ENCODE measurements at regions not wholly inside any gene's neighbourhood (a gene's known extent, or its start where the extent isn't known, plus 50 kb on each side); places are given as distances from the start of the nearest gene placed in this dataset.

DNA sequence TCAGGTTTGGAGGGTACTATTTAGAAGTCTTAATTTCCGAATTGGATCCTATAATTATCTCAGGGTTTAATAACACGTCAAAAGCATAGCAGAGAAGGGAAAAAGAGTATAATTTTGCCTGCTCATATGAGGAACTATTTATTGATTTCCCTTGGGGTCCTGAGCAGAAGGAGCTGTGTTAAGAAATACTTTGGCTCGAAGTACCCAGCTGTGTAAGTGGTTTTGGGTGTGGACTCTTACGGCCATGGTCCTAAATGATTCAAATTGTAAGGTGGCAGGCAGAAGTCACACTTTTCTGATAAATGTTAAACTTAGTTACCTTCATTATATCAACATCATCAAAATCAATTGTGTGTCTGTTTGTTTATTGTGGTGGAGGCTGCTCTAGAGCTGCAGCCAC is 190.4 kb downstream of the MTRR start:
- no peaks in the 10 kb centered on the region for H3K36me3 Mint-ChIP-seq
- H3K4me3 Mint-ChIP-seq, result no peak overlapping the region
- ATAC-seq (no peak), DNase-seq (no peak)
- H3K9me3 Mint-ChIP-seq, result no peaks in the 10 kb centered on the region
- POLR2A ChIA-PET, result no interaction called here
- peaks cover 0 to 13% (median 0%) of the 10 kb centered on the region in 5 donors for H3K27me3 Mint-ChIP-seq
- H3K4me1 Mint-ChIP-seq, result no peaks in the 10 kb centered on the region
- no peak overlapping the region for H3K27ac Mint-ChIP-seq

DNA sequence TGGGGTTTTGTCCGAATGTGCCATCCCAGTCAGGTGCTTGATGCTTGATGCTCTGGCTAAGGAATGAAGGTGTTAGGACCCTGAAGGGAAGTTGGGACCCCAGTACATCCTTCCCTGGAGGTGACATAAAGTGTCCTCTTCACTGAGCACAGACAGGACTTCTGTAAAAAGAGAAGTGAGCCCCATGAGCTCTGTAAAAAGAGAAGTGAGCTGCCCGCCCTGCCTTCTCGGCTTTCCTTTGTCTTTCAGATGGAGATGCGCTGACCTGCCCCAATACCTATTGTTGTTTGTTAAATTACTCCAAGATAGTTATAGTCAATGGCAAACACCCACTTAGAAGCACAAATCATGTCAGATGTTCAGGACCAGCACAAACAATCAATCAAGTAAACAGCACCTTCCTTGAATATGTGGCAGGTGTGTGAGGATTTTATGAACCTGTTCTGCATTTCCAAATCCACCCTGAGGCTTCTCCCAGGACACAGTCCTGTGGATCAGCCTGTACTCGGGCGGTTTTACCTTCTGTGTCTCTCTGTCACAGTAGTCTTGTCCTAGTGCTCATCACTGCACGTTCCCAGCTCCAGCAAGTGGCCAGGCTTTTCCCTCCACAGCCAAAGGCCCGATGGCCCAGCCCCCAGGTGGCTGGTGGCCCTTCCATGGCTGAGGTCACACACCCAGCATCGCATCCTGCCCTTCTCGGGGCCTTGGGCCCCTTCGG is 191.4 kb downstream of the MTRR start:
- Mint-ChIP-seq H3K4me3 (no peak overlapping the region), H3K27ac (no peak overlapping the region), H3K9me3 (peaks cover 0 to 2% (median 0%) of the 10 kb centered on the region in 9 donors), H3K27me3 (peaks cover 0 to 13% (median 0%) of the 10 kb centered on the region in 5 donors), H3K36me3 (no peaks in the 10 kb centered on the region), H3K4me1 (no peaks in the 10 kb centered on the region)
- DNase-seq (no peak), ATAC-seq (no peak)
- POLR2A ChIA-PET, result no interaction called here

DNA sequence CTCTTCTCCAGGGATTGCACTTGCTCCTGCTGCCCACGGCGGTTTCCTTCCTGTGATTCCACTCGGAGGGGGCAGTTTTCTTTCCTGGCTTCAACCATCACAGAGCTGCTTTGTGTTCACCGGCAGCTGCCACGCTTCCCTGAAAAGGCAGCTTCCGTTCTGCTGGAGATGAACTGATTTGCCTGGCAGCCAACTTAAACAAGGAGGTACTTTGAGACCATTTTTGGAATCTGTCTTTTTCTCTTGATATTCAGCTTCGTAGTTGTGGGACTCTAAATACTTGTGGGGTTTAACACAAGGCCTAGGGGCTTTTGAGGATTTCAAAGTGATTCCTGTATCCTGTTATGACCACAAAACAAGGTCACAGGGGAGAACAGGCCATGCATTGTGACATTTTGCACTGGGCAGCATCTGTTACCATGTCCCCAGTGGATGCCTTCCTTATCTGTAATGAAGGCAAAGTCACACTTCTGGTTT is 192.0 kb downstream of the MTRR start:
- POLR2A ChIA-PET, result no interaction called here
- peaks cover 0 to 13% (median 0%) of the 10 kb centered on the region in 5 donors for H3K27me3 Mint-ChIP-seq
- no peaks in the 10 kb centered on the region for H3K4me1 Mint-ChIP-seq
- H3K4me3 Mint-ChIP-seq, result no peak overlapping the region
- H3K27ac Mint-ChIP-seq, result no peak overlapping the region
- DNase-seq (no peak), ATAC-seq (no peak)
- no peaks in the 10 kb centered on the region for H3K36me3 Mint-ChIP-seq
- peaks cover 0 to 2% (median 0%) of the 10 kb centered on the region in 9 donors for H3K9me3 Mint-ChIP-seq

DNA sequence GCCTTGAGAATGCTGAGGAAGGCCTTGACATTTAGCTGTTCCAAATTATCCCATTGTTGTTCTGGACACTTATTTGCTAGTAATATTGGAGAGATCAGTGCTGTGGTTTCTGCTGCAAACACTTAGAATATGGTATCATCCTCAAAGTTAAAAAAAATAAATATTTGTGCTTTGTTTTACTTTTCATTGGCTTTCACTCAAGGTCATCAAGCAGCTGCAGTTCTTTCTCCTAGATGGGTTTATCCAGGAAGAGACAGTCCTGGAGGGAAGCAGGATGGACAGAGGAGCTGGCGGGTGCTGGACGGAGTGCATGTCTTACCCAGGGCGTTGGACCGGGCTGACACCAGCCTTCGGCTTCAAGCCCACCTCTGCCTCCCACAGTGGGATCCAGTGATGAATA is 193.6 kb downstream of the MTRR start:
- POLR2A ChIA-PET, result no interaction called here
- Mint-ChIP-seq H3K4me1 (no peaks in the 10 kb centered on the region), H3K27ac (no peak overlapping the region), H3K36me3 (no peaks in the 10 kb centered on the region), H3K9me3 (peaks cover 0 to 2% (median 0%) of the 10 kb centered on the region in 9 donors), H3K27me3 (peaks cover 0 to 13% (median 0%) of the 10 kb centered on the region in 5 donors), H3K4me3 (no peak overlapping the region)
- ATAC-seq (no peak), DNase-seq (no peak)

DNA sequence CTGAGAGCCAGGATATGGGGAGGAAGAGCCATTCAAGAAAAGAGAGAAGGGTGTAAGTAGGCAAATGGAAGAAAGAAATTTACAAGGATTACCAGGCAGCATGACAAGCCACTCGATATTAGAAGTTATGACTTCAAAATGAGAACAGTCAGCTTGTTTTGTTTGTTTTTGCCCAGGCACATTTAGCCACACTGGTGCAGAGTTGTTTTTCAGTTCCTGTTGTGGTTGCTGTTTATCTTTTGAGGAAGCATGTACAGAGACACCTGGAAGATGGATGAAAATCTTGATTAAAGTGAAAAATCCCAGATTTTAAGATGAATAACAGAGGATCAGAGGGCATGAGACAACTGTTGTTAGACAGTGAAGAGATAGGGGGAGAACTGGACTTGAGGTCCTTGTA is 199.1 kb downstream of the MTRR start:
- Mint-ChIP-seq H3K9me3 (peaks cover 0 to 3% (median 0%) of the 10 kb centered on the region in 9 donors), H3K27ac (no peak overlapping the region), H3K27me3 (peaks cover 0 to 5% (median 0%) of the 10 kb centered on the region in 5 donors), H3K36me3 (no peaks in the 10 kb centered on the region), H3K4me3 (no peak overlapping the region), H3K4me1 (no peaks in the 10 kb centered on the region)
- ATAC-seq (no peak), DNase-seq (no peak)
- POLR2A ChIA-PET, result no interaction called here

DNA sequence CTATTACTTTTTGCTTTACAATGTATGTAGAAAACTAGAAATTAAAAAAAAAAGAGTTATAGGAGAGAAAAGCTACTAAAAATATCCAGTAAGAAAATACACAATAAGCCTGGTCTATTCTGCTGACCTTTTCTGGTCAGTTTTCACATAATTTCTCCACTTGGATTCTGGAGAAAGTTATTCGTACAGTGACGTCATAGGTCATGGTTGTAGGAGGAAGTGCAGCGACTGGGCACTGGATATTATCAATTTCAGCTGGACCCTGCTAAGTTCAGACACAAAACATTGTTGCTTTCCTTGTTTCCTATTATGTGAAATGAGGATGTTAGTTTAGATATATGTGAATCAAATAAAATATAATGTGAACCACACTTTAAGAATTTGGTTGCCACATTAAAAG is 201.2 kb downstream of the MTRR start:
- no peaks in the 10 kb centered on the region for H3K27me3 Mint-ChIP-seq
- POLR2A ChIA-PET, result no interaction called here
- no peak for ATAC-seq
- no peak overlapping the region for H3K27ac Mint-ChIP-seq
- H3K4me1 Mint-ChIP-seq, result no peaks in the 10 kb centered on the region
- no peaks in the 10 kb centered on the region for H3K36me3 Mint-ChIP-seq
- H3K9me3 Mint-ChIP-seq, result peaks cover 0 to 3% (median 0%) of the 10 kb centered on the region in 9 donors
- H3K4me3 Mint-ChIP-seq, result no peak overlapping the region
- no peak for DNase-seq

DNA sequence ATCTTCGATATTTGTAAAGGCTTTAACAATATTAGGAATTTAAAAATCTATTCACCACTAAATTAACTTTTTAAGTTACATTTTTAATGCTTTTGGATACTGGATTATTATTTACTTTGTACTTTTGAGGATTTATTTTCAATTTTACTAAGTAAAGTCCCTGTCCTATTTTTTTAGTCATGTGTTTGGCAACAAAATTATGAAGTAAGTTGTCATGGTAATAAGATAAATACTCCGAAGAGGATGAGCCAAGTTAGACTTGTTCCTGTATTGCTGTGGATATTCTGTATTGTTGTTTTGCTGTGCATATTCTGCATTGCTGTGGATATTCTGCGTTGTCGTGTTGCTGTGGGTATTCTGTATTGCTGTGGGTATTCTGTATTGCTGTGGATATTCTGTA is 210.1 kb downstream of the MTRR start:
- Mint-ChIP-seq H3K27me3 (peaks cover 0 to 7% (median 0%) of the 10 kb centered on the region in 5 donors), H3K4me1 (no peaks in the 10 kb centered on the region), H3K4me3 (no peak overlapping the region), H3K36me3 (no peaks in the 10 kb centered on the region), H3K27ac (no peak overlapping the region), H3K9me3 (peaks cover 0 to 12% (median 0%) of the 10 kb centered on the region in 9 donors)
- POLR2A ChIA-PET, result no interaction called here
- DNase-seq, result no peak
- no peak for ATAC-seq

DNA sequence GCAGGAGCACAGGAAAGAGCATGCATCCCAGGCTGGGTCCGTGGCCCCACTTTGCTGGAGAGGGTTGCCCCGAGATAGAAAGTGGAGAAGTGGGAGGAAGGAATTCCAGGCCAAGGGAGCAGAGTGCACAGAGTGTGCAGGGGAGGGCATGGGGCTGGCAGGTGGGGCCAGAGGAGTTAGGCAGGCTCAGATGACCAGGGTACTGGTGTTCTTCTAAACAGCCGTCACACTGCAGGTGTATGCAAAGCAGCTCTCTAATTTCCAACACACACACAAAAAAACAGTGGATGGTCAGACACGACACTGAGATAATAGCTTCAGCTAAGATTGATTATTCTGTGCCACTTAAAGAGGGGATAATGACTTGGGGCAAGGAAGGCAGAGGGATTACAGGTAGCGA is 212.2 kb downstream of the MTRR start:
- no peak overlapping the region for H3K4me3 Mint-ChIP-seq
- H3K27me3 Mint-ChIP-seq, result peaks cover 0 to 7% (median 0%) of the 10 kb centered on the region in 5 donors
- H3K36me3 Mint-ChIP-seq, result no peaks in the 10 kb centered on the region
- peaks cover 0 to 12% (median 0%) of the 10 kb centered on the region in 9 donors for H3K9me3 Mint-ChIP-seq
- H3K27ac Mint-ChIP-seq, result no peak overlapping the region
- no peaks in the 10 kb centered on the region for H3K4me1 Mint-ChIP-seq
- no peak for DNase-seq
- ATAC-seq, result no peak
- POLR2A ChIA-PET, result no interaction called here

DNA sequence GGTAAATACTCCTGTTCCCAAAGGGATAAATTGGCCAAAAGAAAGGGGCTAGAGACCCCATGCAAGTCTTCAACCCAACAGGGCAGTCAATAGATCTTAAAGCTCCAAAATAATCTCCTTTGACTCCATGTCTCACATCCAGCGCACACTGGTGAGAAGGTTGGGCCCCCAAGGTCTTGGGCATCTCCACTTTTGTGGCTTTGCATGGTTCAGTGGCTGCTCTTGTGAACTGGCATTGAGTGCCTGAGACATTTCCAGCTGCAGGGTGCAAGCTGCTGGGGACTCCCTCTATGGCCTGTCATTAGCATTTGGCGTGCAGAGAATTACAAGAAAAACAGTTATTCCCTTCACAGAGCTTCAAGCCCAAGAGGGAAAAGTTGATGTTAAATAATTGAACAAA is 224.7 kb downstream of the MTRR start:
- Mint-ChIP-seq H3K27ac (no peak overlapping the region), H3K27me3 (peaks cover 0 to 4% (median 0%) of the 10 kb centered on the region in 5 donors), H3K4me3 (no peak overlapping the region), H3K36me3 (peaks cover 0 to 5% (median 0%) of the 10 kb centered on the region in 3 donors), H3K4me1 (peaks cover 0 to 2% (median 0%) of the 10 kb centered on the region in 4 donors), H3K9me3 (peaks cover under 1 to 18% (median 6%) of the 10 kb centered on the region in 9 donors)
- POLR2A ChIA-PET, result no interaction called here
- ATAC-seq (no peak), DNase-seq (no peak)

DNA sequence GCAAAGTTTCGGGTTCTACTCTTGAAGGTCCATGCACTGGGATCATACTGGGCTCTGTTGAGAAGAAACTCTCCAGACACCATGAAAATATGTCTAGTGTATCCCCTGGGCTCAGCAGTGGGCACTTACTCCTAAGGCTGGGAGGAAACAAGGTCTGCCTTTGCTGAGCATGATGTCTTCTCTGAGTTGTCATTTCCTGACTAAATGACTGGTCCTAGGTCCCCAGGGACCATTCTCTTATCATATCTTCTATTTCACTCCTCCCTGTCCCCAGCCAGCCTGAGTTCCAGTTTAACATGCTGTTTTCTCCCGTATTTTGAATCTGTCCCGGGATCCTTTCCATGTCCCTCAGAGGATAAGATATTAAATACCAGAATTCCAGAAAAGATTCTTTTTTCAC is 225.4 kb downstream of the MTRR start:
- peak overlapping the region in 1 of 10 donors; percentile 70 for H3K27ac Mint-ChIP-seq
- H3K4me1 Mint-ChIP-seq, result peaks cover 0 to 2% (median 0%) of the 10 kb centered on the region in 4 donors
- H3K4me3 Mint-ChIP-seq, result no peak overlapping the region
- H3K9me3 Mint-ChIP-seq, result peaks cover 0 to 18% (median 6%) of the 10 kb centered on the region in 9 donors
- H3K36me3 Mint-ChIP-seq, result peaks cover 0 to 5% (median 0%) of the 10 kb centered on the region in 3 donors
- no peak for ATAC-seq
- POLR2A ChIA-PET, result no interaction called here
- peaks cover 0 to 4% (median 0%) of the 10 kb centered on the region in 5 donors for H3K27me3 Mint-ChIP-seq
- DNase-seq, result no peak

DNA sequence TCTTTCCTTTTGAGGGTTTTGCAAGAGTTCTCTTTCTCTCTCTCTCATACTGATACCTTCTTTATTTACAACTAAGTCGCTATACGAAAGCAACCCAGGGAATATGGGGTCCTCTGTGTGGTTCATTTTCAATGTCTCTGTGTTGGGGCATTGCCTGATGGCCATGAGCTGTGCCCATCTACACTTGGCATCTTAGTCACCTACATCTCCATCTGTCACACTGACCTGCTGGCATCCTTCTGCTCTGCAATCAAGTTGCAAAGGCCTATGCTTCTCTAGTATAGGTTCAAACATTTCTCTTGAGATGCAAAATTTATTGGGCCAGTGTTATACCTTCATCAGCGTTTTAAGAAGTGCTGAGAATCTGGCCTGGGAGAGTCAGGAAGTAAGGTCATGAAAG is 228.2 kb downstream of the MTRR start:
- Mint-ChIP-seq H3K9me3 (peaks cover 0 to 5% (median 2%) of the 10 kb centered on the region in 9 donors), H3K4me1 (peaks cover 0 to 2% (median 0%) of the 10 kb centered on the region in 4 donors), H3K27ac (no peak overlapping the region), H3K27me3 (no peaks in the 10 kb centered on the region), H3K4me3 (no peak overlapping the region), H3K36me3 (no peaks in the 10 kb centered on the region)
- ATAC-seq (no peak), DNase-seq (no peak)
- POLR2A ChIA-PET, result no interaction called here

DNA sequence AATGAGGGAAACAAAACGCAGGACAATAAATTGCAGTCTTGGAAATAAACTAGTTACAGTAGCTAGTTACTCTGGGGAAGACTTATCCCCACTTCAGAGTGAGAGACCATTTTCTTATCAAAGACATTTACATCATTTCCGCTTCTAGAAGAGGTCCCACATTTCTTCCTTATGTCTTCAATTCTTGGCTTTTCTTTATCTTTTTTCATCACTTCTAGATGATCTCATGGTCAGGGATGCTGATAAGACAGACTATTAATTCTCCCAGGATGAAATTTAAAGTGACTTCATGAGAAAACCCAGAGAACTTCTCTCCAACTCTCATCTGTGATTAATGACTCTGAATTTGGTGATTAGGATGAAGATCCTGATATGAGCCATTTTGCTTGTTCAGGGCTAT is 229.1 kb downstream of the MTRR start:
- ATAC-seq (no peak), DNase-seq (no peak)
- POLR2A ChIA-PET, result no interaction called here
- Mint-ChIP-seq H3K9me3 (peaks cover 0 to 4% (median under 1%) of the 10 kb centered on the region in 9 donors), H3K36me3 (no peaks in the 10 kb centered on the region), H3K27me3 (no peaks in the 10 kb centered on the region), H3K4me1 (peaks cover 0 to 2% (median 0%) of the 10 kb centered on the region in 4 donors), H3K4me3 (no peak overlapping the region), H3K27ac (no peak overlapping the region)

DNA sequence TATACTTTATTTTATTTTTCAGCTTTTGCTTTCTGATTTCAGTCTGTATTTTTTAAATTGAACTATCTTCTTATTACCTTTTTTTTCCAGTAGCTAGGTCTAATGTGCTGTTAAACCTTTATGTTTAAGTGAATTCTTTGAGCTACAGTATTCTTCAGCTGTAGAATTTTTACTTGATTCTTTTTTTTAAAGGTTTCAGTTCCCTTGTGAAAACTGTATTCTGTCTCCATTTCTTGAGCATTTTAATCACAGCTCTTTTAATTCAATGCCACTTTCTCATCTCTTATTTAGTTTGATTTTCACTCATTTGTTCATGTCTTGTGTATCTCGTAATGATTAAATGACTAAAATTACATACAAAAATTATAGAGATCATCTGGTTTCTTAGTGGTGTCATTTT is 233.8 kb downstream of the MTRR start:
- no peaks in the 10 kb centered on the region for H3K36me3 Mint-ChIP-seq
- POLR2A ChIA-PET, result no interaction called here
- H3K4me3 Mint-ChIP-seq, result no peak overlapping the region
- H3K9me3 Mint-ChIP-seq, result peaks cover 0 to 3% (median 0%) of the 10 kb centered on the region in 9 donors
- ATAC-seq (no peak), DNase-seq (no peak)
- H3K27ac Mint-ChIP-seq, result no peak overlapping the region
- no peaks in the 10 kb centered on the region for H3K4me1 Mint-ChIP-seq
- no peaks in the 10 kb centered on the region for H3K27me3 Mint-ChIP-seq

Data from naive thymus-derived CD8-positive, alpha-beta T cell (primary cell).